ENCODE measurements at regions not wholly inside any gene's neighbourhood (a gene's known extent, or its start where the extent isn't known, plus 50 kb on each side); places are given as distances from the start of the nearest gene placed in this dataset.

DNA sequence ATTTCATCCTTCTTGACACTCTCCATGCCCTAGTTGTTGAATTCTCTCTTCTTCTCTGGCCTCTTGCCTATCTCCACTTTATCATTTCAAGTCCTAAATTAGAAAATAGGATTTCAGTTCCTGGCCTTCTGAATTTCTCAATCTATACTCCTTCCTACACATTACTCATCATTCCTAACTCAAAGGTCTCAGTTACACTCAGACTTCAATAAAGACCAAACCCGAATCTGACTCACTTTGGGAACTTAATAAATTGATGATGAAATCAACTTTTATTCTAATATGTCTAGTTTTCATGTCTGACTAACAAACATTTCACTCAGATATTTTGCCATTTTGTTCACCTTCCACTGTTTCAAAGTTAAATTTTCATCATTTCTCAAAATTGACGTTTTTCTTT is 113.6 kb upstream of the TSLP start (continued):
- TF ChIP-seq CHD7 (IDR thresholded peaks at IDR 0.05; ENCODE audit: insufficient replicate concordance, low read length) (no peak), ATF2 (IDR thresholded peaks at IDR 0.05; ENCODE audit: low read length) (no peak)
- TF ChIP-seq, protein P1, sequence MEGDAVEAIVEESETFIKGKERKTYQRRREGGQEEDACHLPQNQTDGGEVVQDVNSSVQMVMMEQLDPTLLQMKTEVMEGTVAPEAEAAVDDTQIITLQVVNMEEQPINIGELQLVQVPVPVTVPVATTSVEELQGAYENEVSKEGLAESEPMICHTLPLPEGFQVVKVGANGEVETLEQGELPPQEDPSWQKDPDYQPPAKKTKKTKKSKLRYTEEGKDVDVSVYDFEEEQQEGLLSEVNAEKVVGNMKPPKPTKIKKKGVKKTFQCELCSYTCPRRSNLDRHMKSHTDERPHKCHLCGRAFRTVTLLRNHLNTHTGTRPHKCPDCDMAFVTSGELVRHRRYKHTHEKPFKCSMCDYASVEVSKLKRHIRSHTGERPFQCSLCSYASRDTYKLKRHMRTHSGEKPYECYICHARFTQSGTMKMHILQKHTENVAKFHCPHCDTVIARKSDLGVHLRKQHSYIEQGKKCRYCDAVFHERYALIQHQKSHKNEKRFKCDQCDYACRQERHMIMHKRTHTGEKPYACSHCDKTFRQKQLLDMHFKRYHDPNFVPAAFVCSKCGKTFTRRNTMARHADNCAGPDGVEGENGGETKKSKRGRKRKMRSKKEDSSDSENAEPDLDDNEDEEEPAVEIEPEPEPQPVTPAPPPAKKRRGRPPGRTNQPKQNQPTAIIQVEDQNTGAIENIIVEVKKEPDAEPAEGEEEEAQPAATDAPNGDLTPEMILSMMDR (IDR thresholded peaks at IDR 0.05; ENCODE audit: control extremely low read depth in 1 of 3, insufficient read depth in 1 of 3, low read depth in 1 of 3, low read length in 3 of 3) = no peak
